ENCODE measurements at regions not wholly inside any gene's neighbourhood (a gene's known extent, or its start where the extent isn't known, plus 50 kb on each side); places are given as distances from the start of the nearest gene placed in this dataset.

DNA sequence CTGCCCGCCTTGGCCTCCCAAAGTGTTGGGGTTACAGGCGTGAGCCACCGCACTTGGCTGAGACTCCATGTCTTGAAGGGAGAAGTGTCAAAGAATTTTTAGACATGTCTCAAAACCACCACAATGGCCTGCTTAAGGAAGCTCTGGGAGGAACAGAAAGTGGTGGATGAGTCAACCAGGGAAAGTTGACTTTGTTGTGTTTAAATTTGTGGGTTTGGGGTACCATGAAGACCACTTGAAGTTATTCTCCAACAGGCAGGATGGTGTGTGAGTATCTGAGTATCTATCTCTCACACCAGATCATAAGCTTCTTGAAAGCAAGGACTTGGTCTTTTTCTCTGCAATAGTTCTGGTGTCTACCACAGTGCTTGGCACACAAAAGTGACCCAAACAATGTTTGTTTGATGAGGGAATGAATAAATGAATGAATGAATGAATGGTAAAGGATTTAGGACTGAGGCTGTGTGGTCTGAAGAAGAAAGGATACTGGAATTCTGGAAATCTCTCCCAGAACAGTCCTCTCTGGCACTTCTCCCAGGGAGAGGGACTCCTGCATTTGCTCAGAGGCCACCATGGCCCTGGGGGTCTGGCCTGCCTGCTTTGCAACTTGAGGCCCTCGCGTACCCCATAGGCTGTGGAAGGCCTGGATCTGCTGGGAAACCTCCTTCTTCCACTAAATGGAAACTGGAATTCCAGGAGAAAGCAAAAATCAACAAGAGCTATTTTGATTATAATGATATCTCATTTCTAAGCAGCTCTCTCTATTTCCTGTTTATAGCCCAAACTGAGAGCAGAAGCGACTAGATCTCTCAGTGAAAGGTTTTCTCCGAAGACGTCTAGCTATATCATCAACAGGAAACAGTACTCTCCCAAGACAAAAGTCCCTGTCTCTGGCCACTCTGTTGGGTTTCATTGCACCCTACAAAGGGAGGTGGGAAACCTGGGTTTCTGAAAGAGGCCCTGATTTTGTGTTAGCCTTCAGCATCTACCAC lies 187.9 kb downstream of the PALM2AKAP2 start:
- DNase-seq (ENCODE audit: low spot score) = no peak
- in situ Hi-C loops (cut with HindIII; ENCODE audit: low sequenced_read_pairs) = no loop called here

- in situ Hi-C loops (cut with HindIII; ENCODE audit: low sequenced_read_pairs) = no loop called here
- peak; percentile 7 for DNase-seq (ENCODE audit: low spot score)
These were observed 189.0 kb downstream of the PALM2AKAP2 start for GRCh38 chr9:109969011-109969410.

DNA sequence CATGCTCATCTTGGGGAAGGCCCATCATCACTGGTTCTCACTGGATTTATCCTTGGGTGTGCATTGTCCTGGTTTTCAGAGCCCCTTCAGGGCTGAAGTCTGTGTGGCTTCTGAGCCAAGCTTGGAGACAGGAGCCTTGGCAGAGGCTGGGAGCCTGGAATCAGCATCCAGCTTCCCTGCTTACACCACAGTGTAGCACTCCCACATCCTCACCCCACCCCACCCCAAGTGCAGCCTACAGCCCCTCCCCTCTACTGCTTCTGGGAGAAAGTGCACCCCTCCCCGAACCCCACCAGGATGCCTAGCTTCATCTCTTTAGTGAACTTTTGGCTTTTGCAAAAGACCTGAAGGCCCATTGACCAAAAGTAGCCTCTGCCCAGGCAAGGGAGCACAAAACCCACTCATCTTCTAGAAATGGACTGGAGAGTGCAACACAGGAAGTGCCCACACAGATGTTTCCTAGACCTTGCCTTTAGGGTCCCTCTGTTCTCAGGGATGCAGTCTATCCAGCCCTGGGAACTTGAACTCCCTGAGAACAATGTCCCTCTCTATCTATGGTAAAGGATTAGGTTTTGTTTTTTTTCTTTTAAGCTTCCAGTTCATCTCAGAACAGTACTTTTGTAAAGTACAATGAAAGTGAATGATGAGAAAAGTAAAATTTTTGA lies 189.7 kb downstream of the PALM2AKAP2 start:
- no peak for DNase-seq (ENCODE audit: low spot score)
- in situ Hi-C loops (cut with HindIII; ENCODE audit: low sequenced_read_pairs) = no loop called here

- DNase-seq (ENCODE audit: low spot score) = no peak
- in situ Hi-C loops (cut with HindIII; ENCODE audit: low sequenced_read_pairs) = no loop called here
These were observed 191.2 kb downstream of the PALM2AKAP2 start for GRCh38 chr9:109971226-109971625.

GRCh38 chr9:109972026-109972882 lies 192.3 kb downstream of the PALM2AKAP2 start:
- no peak for DNase-seq (ENCODE audit: low spot score)
- in situ Hi-C loops (cut with HindIII; ENCODE audit: low sequenced_read_pairs) = no loop called here

GRCh38 chr9:109973336-109973735 lies 193.3 kb downstream of the PALM2AKAP2 start:
- DNase-seq (ENCODE audit: low spot score) = no peak
- in situ Hi-C loops (cut with HindIII; ENCODE audit: low sequenced_read_pairs) = no loop called here

GRCh38 chr9:109974143-109974917 lies 194.3 kb downstream of the PALM2AKAP2 start:
- in situ Hi-C loops (cut with HindIII; ENCODE audit: low sequenced_read_pairs) = no loop called here
- peak; percentile 1 for DNase-seq (ENCODE audit: low spot score)

- no peak for DNase-seq (ENCODE audit: low spot score)
These were observed 194.9 kb downstream of the PALM2AKAP2 start for GRCh38 chr9:109974918-109975276.

GRCh38 chr9:109975574-109976295 lies 195.7 kb downstream of the PALM2AKAP2 start:
- in situ Hi-C loops (cut with HindIII; ENCODE audit: low sequenced_read_pairs) = no loop called here
- no peak for DNase-seq (ENCODE audit: low spot score)

More at GRCh38 chr9:109974918-109975276, 194.9 kb downstream of the PALM2AKAP2 start:
- in situ Hi-C loops (cut with HindIII; ENCODE audit: low sequenced_read_pairs) = no loop called here

- DNase-seq (ENCODE audit: low spot score) = no peak
- in situ Hi-C loops (cut with HindIII; ENCODE audit: low sequenced_read_pairs) = no loop called here
These were observed 196.3 kb downstream of the PALM2AKAP2 start for GRCh38 chr9:109976303-109976702.

DNA sequence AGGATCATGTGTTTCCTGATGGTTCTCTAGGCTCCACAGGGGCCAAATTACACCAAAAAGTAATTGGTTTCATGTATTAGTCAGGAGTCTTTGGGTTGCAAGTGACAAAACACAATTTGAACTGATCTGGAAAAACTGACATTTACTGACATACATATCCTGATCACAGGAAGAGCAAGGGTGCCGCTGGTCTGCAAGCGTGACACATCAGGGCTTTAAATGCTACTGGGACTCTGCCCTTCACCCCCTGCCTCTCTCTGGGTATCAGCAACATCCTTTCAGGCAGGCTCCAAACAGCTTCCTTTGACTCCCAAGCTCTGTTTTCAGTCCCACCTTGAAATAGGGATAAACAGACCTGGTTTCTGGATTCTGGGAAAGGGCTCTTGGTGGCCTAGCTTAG lies 197.5 kb downstream of the PALM2AKAP2 start:
- in situ Hi-C loops (cut with HindIII; ENCODE audit: low sequenced_read_pairs) = no loop called here

GRCh38 chr9:109981091-109981490 lies 201.1 kb downstream of the PALM2AKAP2 start:
- no peak for DNase-seq (ENCODE audit: low spot score)
- in situ Hi-C loops (cut with HindIII; ENCODE audit: low sequenced_read_pairs) = no loop called here

More for the DNA sequence above, 197.5 kb downstream of the PALM2AKAP2 start:
- no peak for DNase-seq (ENCODE audit: low spot score)

DNA sequence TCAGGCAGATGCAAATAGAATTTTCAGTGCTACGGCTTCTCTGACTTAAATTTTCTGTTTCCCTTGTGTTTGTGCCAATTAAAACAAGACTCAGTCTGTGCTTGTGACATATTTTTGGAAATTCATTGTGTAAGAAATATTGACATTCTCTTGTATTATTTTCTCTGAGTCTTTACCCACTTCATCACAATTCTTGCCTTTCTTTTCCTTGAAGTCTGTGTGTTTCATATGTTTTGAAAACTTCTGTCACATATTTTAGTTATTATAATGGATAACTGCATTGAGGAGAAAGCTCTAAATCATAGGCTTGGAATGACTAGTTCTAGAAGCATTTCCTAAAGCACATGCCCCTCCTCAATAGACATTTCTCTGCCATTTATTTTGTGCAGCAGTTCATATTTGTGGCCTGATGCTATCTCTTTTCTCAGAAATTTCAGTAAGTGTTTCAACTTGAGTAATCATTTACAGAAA lies 206.6 kb downstream of the PALM2AKAP2 start:
- DNase-seq (ENCODE audit: low spot score) = no peak
- in situ Hi-C loops (cut with HindIII; ENCODE audit: low sequenced_read_pairs) = no loop called here

- no peak for DNase-seq (ENCODE audit: low spot score)
- in situ Hi-C loops (cut with HindIII; ENCODE audit: low sequenced_read_pairs) = no loop called here
These were observed 209.3 kb downstream of the PALM2AKAP2 start for GRCh38 chr9:109989296-109989695.

DNA sequence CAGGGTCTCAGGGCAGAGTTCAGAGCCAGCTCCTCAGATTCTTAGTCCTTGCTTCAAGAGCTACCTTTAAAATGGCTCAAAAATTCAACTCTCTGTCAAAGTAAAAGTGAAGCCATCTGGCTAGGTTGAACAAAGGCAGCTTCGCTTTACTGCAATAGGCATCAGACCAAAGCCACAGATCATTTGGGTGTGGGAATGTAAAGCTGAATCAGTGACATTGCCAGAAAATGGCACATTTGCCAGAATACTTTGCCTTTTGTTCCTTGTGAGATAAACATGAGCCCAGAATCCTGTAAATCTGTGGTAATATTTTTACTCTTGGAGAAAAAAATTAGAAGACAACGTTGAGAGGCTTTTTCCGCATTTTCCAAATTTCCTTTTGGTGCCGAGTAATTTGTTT lies 210.5 kb downstream of the PALM2AKAP2 start:
- in situ Hi-C loops (cut with HindIII; ENCODE audit: low sequenced_read_pairs) = no loop called here
- no peak for DNase-seq (ENCODE audit: low spot score)

DNA sequence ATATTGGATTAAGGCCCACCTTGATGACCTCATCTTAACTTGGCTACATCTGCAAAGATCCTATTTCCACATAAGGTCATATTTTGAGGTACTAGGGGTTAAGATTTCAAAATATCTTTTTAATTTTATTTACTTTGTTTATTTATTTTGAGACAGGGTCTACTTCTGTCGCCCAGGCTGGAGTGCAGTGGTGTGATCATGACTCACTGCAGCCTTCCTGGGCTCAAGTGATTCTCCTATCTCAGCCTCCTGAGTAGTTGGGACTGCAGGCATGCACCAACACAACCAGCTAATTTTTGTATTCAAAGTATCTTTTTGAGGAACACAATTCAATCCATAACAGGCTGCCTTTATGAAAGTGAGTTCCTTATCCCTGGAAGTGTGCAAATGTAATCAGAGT lies 212.3 kb downstream of the PALM2AKAP2 start:
- DNase-seq (ENCODE audit: low spot score) = no peak
- in situ Hi-C loops (cut with HindIII; ENCODE audit: low sequenced_read_pairs) = no loop called here

GRCh38 chr9:109993250-109993978 lies 213.4 kb downstream of the PALM2AKAP2 start:
- in situ Hi-C loops (cut with HindIII; ENCODE audit: low sequenced_read_pairs) = no loop called here

More at GRCh38 chr9:109993250-109993978, 213.4 kb downstream of the PALM2AKAP2 start:
- DNase-seq (ENCODE audit: low spot score) = no peak
